NCI-H2227 (cell line): ENCODE measurements at regions not wholly inside any gene's neighbourhood (a gene's known extent, or its start where the extent isn't known, plus 50 kb on each side); places are given as distances from the start of the nearest gene placed in this dataset.
"Not testable (repeated sequence)": the region's sequence is repeated elsewhere in the genome, so short reads cannot be mapped to it uniquely, and the experiment has no call there.

Source experiments
- DNase-seq: peaks from one replicate; lab custom pipeline; 2025; ENCODE audit not compliant: unreplicated experiment; lab: John Stamatoyannopoulos, UW

- no peak for DNase-seq
These were observed 804.4 kb downstream of the FLRT2 start for GRCh38 chr14:86334355-86334754.

- no peak for DNase-seq
These were observed 803.5 kb downstream of the FLRT2 start for GRCh38 chr14:86333493-86333892.

GRCh38 chr14:86331341-86331740 lies 801.4 kb downstream of the FLRT2 start:
- DNase-seq = peak; percentile 9

GRCh38 chr14:86321151-86321550 lies 791.2 kb downstream of the FLRT2 start:
- no peak for DNase-seq

- DNase-seq = not testable (repeated sequence)
These were observed 782.3 kb downstream of the FLRT2 start for GRCh38 chr14:86312154-86312665.

- DNase-seq = no peak
These were observed 781.2 kb downstream of the FLRT2 start for GRCh38 chr14:86311151-86311550.

- no peak for DNase-seq
These were observed 780.7 kb downstream of the FLRT2 start for GRCh38 chr14:86310611-86311010.

GRCh38 chr14:86310148-86310547 lies 780.2 kb downstream of the FLRT2 start:
- DNase-seq = no peak

- no peak for DNase-seq
These were observed 775.1 kb downstream of the FLRT2 start for GRCh38 chr14:86305058-86305457.

GRCh38 chr14:86299994-86300393 lies 770.0 kb downstream of the FLRT2 start:
- DNase-seq = peak; percentile 33

- peak; percentile 27 for DNase-seq
These were observed 766.2 kb downstream of the FLRT2 start for GRCh38 chr14:86296173-86296572.

GRCh38 chr14:86288336-86288735 lies 758.4 kb downstream of the FLRT2 start:
- no peak for DNase-seq

- no peak for DNase-seq
These were observed 749.5 kb downstream of the FLRT2 start for GRCh38 chr14:86279405-86279804.

- DNase-seq = no peak
These were observed 728.0 kb downstream of the FLRT2 start for GRCh38 chr14:86257973-86258372.

GRCh38 chr14:86243158-86243557 lies 713.2 kb downstream of the FLRT2 start:
- no peak for DNase-seq

- DNase-seq = no peak
These were observed 707.8 kb downstream of the FLRT2 start for GRCh38 chr14:86237733-86238132.

GRCh38 chr14:86221755-86222154 lies 691.8 kb downstream of the FLRT2 start:
- peak; percentile 12 for DNase-seq

- no peak for DNase-seq
These were observed 691.1 kb downstream of the FLRT2 start for GRCh38 chr14:86221000-86221399.

GRCh38 chr14:86217523-86217922 lies 687.6 kb downstream of the FLRT2 start:
- no peak for DNase-seq

GRCh38 chr14:86203843-86204242 lies 673.9 kb downstream of the FLRT2 start:
- no peak for DNase-seq

GRCh38 chr14:86196471-86196870 lies 666.5 kb downstream of the FLRT2 start:
- DNase-seq = no peak

- no peak for DNase-seq
These were observed 663.8 kb downstream of the FLRT2 start for GRCh38 chr14:86193756-86194155.

- peak; percentile 81 for DNase-seq
These were observed 650.0 kb downstream of the FLRT2 start for GRCh38 chr14:86179980-86180379.

GRCh38 chr14:86168371-86168770 lies 638.4 kb downstream of the FLRT2 start:
- DNase-seq = no peak
